Fibroblast of the aortic adventitia (primary cell): ENCODE measurements at regions not wholly inside any gene's neighbourhood (a gene's known extent, or its start where the extent isn't known, plus 50 kb on each side); places are given as distances from the start of the nearest gene placed in this dataset.

Experiments used
- DNase-seq: peaks from one replicate; pipeline ENCODE4 v3.0.0-alpha.2; 2010; ENCODE audit warnings: low read depth
- H3K4me3 ChIP-seq: 2 replicates; pipeline ENCODE4 v1.5.1; 2011; ENCODE audit warnings: low read depth, mild to moderate bottlenecking, control low read depth, low read length, moderate library complexity
- CTCF ChIP-seq: IDR thresholded peaks from 2 replicates; pipeline ENCODE4 v1.5.1; 2011; ENCODE audit warnings: mild to moderate bottlenecking, low read length, control low read depth, inconsistent platforms; ENCODE audit not compliant: insufficient read depth

GRCh38 chr18:24850532-24850931, 390.1 kb downstream of the HRH4 start:
- DNase-seq: no peak
- H3K4me3 ChIP-seq: no peak overlapping the region
- no peak for TF ChIP-seq CTCF

- H3K4me3 ChIP-seq: no peak overlapping the region
- TF ChIP-seq CTCF: no peak
- no peak for DNase-seq
Observed at GRCh38 chr18:24853076-24853475, 392.6 kb downstream of the HRH4 start.

GRCh38 chr18:24860978-24861680, 400.7 kb downstream of the HRH4 start:
- H3K4me3 ChIP-seq: no peak overlapping the region
- TF ChIP-seq CTCF: no peak
- DNase-seq: no peak

- DNase-seq: no peak
- TF ChIP-seq CTCF: no peak
- H3K4me3 ChIP-seq: no peak overlapping the region
Observed at GRCh38 chr18:24862201-24862816, 401.9 kb downstream of the HRH4 start.

GRCh38 chr18:24868311-24868710, 407.9 kb downstream of the HRH4 start:
- no peak for TF ChIP-seq CTCF
- H3K4me3 ChIP-seq: no peak overlapping the region
- DNase-seq: no peak

- H3K4me3 ChIP-seq: no peak overlapping the region
- TF ChIP-seq CTCF: no peak
- DNase-seq: no peak
Observed at GRCh38 chr18:24868760-24869237, 408.4 kb downstream of the HRH4 start.
